Spleen (tissue), 7 donors: ENCODE measurements at regions not wholly inside any gene's neighbourhood (a gene's known extent, or its start where the extent isn't known, plus 50 kb on each side); places are given as distances from the start of the nearest gene placed in this dataset.

Source experiments
- POLR2A ChIP-seq, 3 donors: fragments of 450-650 bp; IDR thresholded peaks; one replicate each; pipeline ENCODE4 v1.5.1; 2017; ENCODE audit warnings: antibody characterized with exemption in 3 of 3, mild to moderate bottlenecking in 1 of 3
- POLR2AphosphoS5 ChIP-seq, 3 donors: sonication (generic); formaldehyde crosslinking; IDR thresholded peaks; one replicate each; pipeline ENCODE4 v1.5.1; 2017; ENCODE audit warnings: antibody characterized with exemption in 3 of 3
- TF ChIP-seq, protein P1 (sequence below), 11 experiments: fragments of 200-600 bp in 7 of 11; fragments of 450-650 bp in 4 of 11; sonication (generic) in 4 of 11; IDR thresholded peaks in 8 of 11; conservative IDR thresholded peaks in 3 of 11; 1 replicate in 7 of 11; 2 replicates in 4 of 11; pipeline versions ENCODE4 v1.4.0 to v1.8.0; 2016 to 2021; ENCODE audit warnings: antibody characterized with exemption in 11 of 11, inconsistent platforms in 4 of 11, mild to moderate bottlenecking in 1 of 11
- donor health status: DM: no; HTN: no; CAD: no; lungs with moderate emphysema.
- donor health status: DM: no; HTN: no; CAD: no.
- donor health status: DM: no; HTN: no; CAD: no.

DNA sequence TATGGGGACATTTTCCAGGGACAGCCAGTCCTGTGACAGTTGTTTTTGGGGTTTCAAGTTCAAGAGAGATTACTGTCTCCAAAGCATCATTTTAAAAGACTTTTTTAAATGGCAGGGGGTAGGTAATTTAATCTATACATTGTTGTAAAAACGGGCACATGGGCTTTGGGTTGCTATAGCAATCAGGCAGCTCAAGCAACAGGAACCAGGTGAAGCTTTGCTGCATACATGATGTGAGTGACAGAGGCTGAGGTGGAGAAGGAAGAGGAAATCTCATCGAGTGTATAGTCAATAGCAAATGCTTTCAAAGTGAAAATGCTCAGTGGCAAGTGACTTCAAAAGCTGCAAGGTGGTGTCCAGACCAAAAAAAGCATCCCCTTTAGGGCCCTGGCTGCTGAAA lies 277.4 kb upstream of the JAG1 start:
- TF ChIP-seq POLR2A (IDR thresholded peaks at IDR 0.05) (no peak), POLR2AphosphoS5 (IDR thresholded peaks at IDR 0.05) (no peak)
- TF ChIP-seq, protein P1, sequence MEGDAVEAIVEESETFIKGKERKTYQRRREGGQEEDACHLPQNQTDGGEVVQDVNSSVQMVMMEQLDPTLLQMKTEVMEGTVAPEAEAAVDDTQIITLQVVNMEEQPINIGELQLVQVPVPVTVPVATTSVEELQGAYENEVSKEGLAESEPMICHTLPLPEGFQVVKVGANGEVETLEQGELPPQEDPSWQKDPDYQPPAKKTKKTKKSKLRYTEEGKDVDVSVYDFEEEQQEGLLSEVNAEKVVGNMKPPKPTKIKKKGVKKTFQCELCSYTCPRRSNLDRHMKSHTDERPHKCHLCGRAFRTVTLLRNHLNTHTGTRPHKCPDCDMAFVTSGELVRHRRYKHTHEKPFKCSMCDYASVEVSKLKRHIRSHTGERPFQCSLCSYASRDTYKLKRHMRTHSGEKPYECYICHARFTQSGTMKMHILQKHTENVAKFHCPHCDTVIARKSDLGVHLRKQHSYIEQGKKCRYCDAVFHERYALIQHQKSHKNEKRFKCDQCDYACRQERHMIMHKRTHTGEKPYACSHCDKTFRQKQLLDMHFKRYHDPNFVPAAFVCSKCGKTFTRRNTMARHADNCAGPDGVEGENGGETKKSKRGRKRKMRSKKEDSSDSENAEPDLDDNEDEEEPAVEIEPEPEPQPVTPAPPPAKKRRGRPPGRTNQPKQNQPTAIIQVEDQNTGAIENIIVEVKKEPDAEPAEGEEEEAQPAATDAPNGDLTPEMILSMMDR (IDR thresholded peaks at IDR 0.05 in 8 of 11, conservative IDR thresholded peaks at IDR 0.05 in 3 of 11), result no peak
